HG02763 (cell line): ENCODE measurements at regions not wholly inside any gene's neighbourhood (a gene's known extent, or its start where the extent isn't known, plus 50 kb on each side); places are given as distances from the start of the nearest gene placed in this dataset.

ENCODE experiments used
- ATAC-seq: cut with Tn5 transposase; IDR thresholded peaks from one replicate; pipeline ENCODE4 v1.9.1; 2021; ENCODE audit warnings: mild to moderate bottlenecking, moderate library complexity; ENCODE audit not compliant: unreplicated experiment

DNA sequence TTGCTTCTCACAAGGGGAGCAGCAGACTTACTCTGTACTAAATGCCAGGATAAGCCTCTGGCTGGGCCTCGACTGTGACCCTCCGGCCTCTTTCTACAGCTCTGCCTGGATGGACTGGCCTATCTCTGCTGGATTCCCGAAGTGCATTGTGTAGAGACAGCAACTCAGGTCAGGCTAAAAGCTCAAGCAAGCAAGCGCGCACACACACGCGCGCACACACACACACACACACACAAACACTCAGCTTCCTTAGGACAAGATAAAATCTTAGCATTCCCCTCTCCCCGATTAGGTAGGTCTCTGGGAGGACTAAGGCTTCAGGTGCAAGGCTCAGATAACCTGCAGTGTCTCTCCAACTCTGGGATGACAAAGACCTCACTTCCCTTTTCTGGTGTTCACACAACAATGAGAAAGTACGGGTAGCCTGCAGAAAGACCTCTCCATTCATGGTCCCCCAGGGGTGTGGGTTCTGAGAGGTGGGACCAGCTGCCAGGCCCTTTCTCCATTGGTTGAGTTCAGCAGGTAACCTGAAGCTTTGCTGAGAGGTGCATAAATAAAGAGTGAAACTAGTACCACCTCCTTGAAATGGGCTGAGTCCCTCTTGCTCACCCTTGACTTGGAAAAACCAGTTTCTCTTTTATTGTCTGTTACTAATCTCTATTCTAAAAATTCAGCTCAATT is 155.1 kb upstream of the CAMK1G start:
- ATAC-seq: no peak

DNA sequence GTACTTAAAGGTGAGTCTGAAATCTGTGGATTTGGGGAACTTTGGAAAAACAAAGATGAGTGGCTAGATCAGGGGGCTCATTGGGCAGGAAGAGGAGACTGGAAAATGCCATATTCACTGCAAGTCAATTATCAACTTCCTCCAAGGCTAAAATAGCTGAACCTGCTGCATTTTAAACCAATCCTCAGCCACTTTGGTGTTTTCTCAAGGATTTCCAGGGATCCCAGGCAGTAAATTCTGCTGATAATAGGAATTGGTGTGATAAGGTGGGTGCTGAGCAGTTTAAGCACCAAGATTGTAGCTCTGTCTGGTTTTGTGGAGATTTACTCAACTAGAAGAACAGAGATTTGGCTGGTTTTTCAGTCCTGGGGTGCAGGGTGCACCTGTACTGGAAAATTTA is 153.9 kb upstream of the CAMK1G start:
- no peak for ATAC-seq

GRCh38 chr1:209430107-209430506 is 153.4 kb upstream of the CAMK1G start:
- no peak for ATAC-seq

GRCh38 chr1:209430821-209431259 is 152.7 kb upstream of the CAMK1G start:
- no peak for ATAC-seq

DNA sequence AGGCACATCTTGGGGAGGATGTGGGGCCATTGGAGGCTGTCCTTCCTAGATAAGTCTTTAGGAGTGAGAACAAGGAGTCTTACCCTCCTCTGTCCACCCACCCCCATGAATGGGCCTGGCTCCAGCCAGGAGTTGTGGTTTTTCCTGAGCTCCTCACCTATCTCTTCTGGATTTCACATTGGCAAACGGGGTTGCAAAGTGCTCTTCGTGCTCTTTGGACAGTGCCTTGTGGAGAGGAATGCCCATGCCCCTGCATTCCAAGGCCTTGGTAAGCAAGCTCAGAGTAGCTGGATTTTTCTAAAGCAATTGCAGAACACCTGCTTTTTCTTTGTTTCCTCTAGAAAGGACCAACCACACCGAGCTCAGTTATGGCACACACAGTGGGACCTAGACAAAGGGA is 152.1 kb upstream of the CAMK1G start:
- ATAC-seq: no peak

- ATAC-seq: no peak
These were observed 151.6 kb upstream of the CAMK1G start for GRCh38 chr1:209431813-209432442.

- ATAC-seq: no peak
These were observed 151.1 kb upstream of the CAMK1G start for GRCh38 chr1:209432443-209432825.

DNA sequence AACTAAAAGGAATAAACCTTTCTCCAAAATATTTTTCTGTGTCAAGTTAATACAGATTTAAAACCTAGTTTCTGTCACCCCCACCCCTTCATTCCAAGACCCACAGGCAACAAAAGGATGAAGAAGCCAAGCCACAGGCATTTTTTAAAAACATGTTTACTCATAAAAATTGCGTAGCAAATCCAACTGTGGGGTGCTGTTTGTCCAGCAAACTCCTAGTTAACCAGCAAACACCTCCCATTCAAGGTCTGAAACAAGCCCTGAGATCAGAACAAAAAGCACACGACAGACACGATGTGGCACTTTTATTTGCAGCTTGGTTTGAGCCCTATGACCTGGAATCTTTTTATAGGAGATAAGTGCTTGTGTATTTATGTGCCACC is 149.9 kb upstream of the CAMK1G start:
- ATAC-seq: no peak

DNA sequence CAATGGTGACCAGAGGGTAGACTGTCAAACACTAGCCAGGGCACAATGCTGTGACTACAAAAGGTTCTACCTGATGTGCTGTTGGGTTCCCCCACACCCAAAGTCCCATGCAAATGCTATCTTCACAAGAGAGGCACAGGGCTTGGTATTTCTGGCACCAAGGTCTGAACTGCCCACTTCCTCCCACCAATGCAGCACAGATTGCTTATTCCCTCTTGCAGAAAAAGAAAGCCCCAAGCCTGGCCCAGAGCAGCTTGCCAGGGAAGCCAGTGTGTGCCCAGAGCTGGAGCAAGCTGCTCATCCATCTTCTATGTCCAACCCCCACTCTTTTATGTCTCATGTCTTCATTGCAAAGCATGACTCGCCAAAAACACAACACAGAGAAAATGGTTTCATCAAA is 149.4 kb upstream of the CAMK1G start:
- ATAC-seq: no peak

GRCh38 chr1:209434631-209435217 is 148.8 kb upstream of the CAMK1G start:
- no peak for ATAC-seq

DNA sequence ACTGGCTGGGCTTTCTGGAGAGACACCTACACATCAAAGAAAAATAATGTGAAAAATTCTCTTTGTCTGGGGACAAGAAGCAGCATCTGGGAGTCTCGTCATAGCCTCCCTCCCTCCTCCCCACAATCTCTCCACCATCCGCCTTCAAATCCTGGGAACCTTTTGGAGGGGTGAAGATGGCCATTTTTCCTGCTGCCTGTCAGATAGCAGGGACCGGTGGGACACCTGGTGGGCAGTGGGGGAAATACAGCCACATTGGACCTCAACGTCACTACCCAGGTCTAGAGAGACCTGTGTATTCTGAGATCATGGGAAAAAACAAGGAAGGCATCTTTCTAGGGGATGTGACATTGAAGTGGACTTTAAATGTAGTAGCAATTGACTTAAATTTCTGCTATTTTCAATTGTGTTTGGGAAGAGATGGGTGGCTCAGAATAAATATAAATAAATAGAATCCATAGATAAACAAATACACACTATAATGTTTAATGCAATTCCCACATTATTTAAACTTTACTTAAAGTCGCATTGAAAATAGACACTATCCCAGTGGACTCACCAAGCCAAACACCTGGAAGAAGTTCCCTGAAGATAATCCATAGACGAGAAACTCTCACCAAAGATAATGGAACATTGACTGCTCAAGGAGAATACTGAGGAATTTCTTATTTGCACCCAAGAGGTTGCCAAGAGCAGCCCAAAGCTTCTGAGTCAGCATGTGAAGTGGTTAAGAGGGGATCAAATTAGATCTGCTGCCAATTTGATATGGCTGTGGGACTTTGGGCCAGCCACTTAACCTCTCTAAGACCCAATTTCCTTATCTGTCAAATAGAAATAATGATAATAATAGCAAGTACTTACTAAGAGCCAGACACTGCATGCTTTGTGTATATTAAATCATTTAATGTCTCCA is 147.6 kb upstream of the CAMK1G start:
- peak; percentile 71 for ATAC-seq

GRCh38 chr1:209439828-209440227 is 143.7 kb upstream of the CAMK1G start:
- no peak for ATAC-seq

- ATAC-seq: no peak
These were observed 140.1 kb upstream of the CAMK1G start for GRCh38 chr1:209443361-209443931.

- no peak for ATAC-seq
These were observed 139.4 kb upstream of the CAMK1G start for GRCh38 chr1:209443975-209444651.

- no peak for ATAC-seq
These were observed 138.6 kb upstream of the CAMK1G start for GRCh38 chr1:209444961-209445360.

DNA sequence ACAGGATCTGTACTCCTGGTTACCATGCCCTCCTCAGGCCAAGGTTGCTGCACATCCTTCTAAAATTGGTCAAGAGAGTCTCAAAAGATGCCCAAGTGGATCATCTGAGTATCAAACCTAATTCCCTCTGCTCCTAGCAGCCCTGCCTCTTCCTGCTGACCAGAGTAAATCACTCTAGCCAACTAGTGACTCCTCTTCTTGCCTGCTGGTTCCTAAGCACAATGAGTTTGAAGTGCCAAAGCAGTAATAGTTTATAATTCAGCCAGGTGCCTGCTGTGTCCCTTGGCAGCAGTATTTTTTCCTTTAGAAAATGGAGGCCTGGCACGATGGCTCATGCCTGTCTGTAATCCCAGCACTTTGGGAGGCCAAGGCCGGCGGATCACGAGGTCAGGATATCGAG is 137.9 kb upstream of the CAMK1G start:
- ATAC-seq: no peak

- no peak for ATAC-seq
These were observed 137.2 kb upstream of the CAMK1G start for GRCh38 chr1:209446356-209446755.

- no peak for ATAC-seq
These were observed 129.0 kb upstream of the CAMK1G start for GRCh38 chr1:209454340-209454994.

DNA sequence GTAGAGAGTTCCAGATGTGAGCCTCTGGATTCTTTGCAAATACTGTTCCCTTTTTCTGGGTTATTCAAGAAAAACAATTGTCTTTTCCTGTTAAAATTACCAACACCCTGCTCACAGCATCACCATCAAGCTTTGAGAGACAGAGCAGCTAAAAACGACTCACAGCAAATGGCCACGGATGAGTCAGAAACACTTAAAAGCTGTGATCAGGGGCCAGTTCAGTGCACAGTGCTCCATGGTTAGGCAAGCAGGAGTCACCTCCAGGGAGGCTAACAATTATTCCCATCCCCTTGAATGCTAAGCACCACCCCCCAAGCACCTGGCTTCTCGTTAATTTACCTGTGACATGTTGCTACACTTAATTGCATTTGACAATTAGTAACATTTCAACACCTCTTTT is 128.4 kb upstream of the CAMK1G start:
- ATAC-seq: no peak
